ENCODE measurements at regions not wholly inside any gene's neighbourhood (a gene's known extent, or its start where the extent isn't known, plus 50 kb on each side); places are given as distances from the start of the nearest gene placed in this dataset.
"Not testable (repeated sequence)": the region's sequence is repeated elsewhere in the genome, so short reads cannot be mapped to it uniquely, and the experiment has no call there.

- DNase-seq, result no peak
- Histone ChIP-seq H3K27me3 (ENCODE audit: insufficient read depth, low read depth, severe bottlenecking) (no peaks in the 10 kb centered on the region), H3K27ac (no peak overlapping the region), H3K9me3 (ENCODE audit: severe bottlenecking) (no peaks in the 10 kb centered on the region), H3K4me3 (ENCODE audit: low read depth, low read length) (no peak overlapping the region), H3K36me3 (no peaks in the 10 kb centered on the region)
- no peak for TF ChIP-seq CTCF (IDR thresholded peaks at IDR 0.05; ENCODE audit: low read depth, low read length)
These were observed 112.1 kb downstream of the RSL24D1 start for GRCh38 chr15:55084673-55085072.

GRCh38 chr15:55084216-55084615 lies 112.5 kb downstream of the RSL24D1 start:
- Histone ChIP-seq H3K36me3 (no peaks in the 10 kb centered on the region), H3K4me3 (ENCODE audit: low read depth, low read length) (no peak overlapping the region), H3K27me3 (ENCODE audit: insufficient read depth, low read depth, severe bottlenecking) (no peaks in the 10 kb centered on the region), H3K27ac (no peak overlapping the region), H3K9me3 (ENCODE audit: severe bottlenecking) (no peaks in the 10 kb centered on the region)
- DNase-seq, result no peak
- no peak for TF ChIP-seq CTCF (IDR thresholded peaks at IDR 0.05; ENCODE audit: low read depth, low read length)

- H3K27ac ChIP-seq; H3K27me3 ChIP-seq (ENCODE audit: insufficient read depth, low read depth, severe bottlenecking); H3K4me3 ChIP-seq (ENCODE audit: low read depth, low read length); DNase-seq; H3K36me3 ChIP-seq; H3K9me3 ChIP-seq (ENCODE audit: severe bottlenecking): not testable (repeated sequence)
These were observed 119.7 kb downstream of the RSL24D1 start for GRCh38 chr15:55077052-55077451.

- DNase-seq, result no peak
- H3K4me3 ChIP-seq (ENCODE audit: low read depth, low read length), result no peak overlapping the region
- H3K36me3 ChIP-seq, result no peaks in the 10 kb centered on the region
- no peak overlapping the region for H3K27ac ChIP-seq
- TF ChIP-seq CTCF (IDR thresholded peaks at IDR 0.05; ENCODE audit: low read depth, low read length), result no peak
- H3K27me3 ChIP-seq (ENCODE audit: insufficient read depth, low read depth, severe bottlenecking), result peaks cover 3% of the 10 kb centered on the region
- no peaks in the 10 kb centered on the region for H3K9me3 ChIP-seq (ENCODE audit: severe bottlenecking)
These were observed 122.3 kb downstream of the RSL24D1 start for GRCh38 chr15:55074431-55074830.

- not testable (repeated sequence) for H3K9me3 ChIP-seq (ENCODE audit: severe bottlenecking); DNase-seq; H3K27me3 ChIP-seq (ENCODE audit: insufficient read depth, low read depth, severe bottlenecking); H3K4me3 ChIP-seq (ENCODE audit: low read depth, low read length); H3K36me3 ChIP-seq; H3K27ac ChIP-seq
These were observed 132.8 kb downstream of the RSL24D1 start for GRCh38 chr15:55063970-55064369.

GRCh38 chr15:55060836-55061235 lies 135.9 kb downstream of the RSL24D1 start:
- no peak for TF ChIP-seq CTCF (IDR thresholded peaks at IDR 0.05; ENCODE audit: low read depth, low read length)
- no peaks in the 10 kb centered on the region for H3K9me3 ChIP-seq (ENCODE audit: severe bottlenecking)
- no peak overlapping the region for H3K27ac ChIP-seq
- no peaks in the 10 kb centered on the region for H3K36me3 ChIP-seq
- no peaks in the 10 kb centered on the region for H3K27me3 ChIP-seq (ENCODE audit: insufficient read depth, low read depth, severe bottlenecking)
- no peak overlapping the region for H3K4me3 ChIP-seq (ENCODE audit: low read depth, low read length)
- DNase-seq, result peak; percentile 42

GRCh38 chr15:55056500-55056899 lies 140.2 kb downstream of the RSL24D1 start:
- no peak overlapping the region for H3K4me3 ChIP-seq (ENCODE audit: low read depth, low read length)

More at GRCh38 chr15:55056500-55056899, 140.2 kb downstream of the RSL24D1 start:
- Histone ChIP-seq H3K36me3 (no peaks in the 10 kb centered on the region), H3K9me3 (ENCODE audit: severe bottlenecking) (no peaks in the 10 kb centered on the region), H3K27me3 (ENCODE audit: insufficient read depth, low read depth, severe bottlenecking) (no peaks in the 10 kb centered on the region), H3K27ac (no peak overlapping the region)
- TF ChIP-seq CTCF (IDR thresholded peaks at IDR 0.05; ENCODE audit: low read depth, low read length), result no peak
- no peak for DNase-seq

Data from WERI-Rb-1 (cell line).